PC-9 (cell line): ENCODE measurements at regions not wholly inside any gene's neighbourhood (a gene's known extent, or its start where the extent isn't known, plus 50 kb on each side); places are given as distances from the start of the nearest gene placed in this dataset.
"Not testable (repeated sequence)": the region's sequence is repeated elsewhere in the genome, so short reads cannot be mapped to it uniquely, and the experiment has no call there.

Experiments
- BruUV-seq: library from RNA; stranded (reverse); fragments of 400-500 nt; replicated peaks from 2 replicates; lab custom pipeline; 2021; lab: Mats Ljungman, UMichigan
- CTCF ChIA-PET: fragments of 300-600 bp; sonication (Branson Sonifier 250); formaldehyde crosslinking; loops from one replicate; lab custom pipeline; 2022; ENCODE audit warnings: antibody characterized with exemption; lab: Charles Lee
- POLR2A ChIA-PET: fragments of 300-600 bp; sonication (Branson Sonifier 250); formaldehyde crosslinking; loops from one replicate; lab custom pipeline; 2022; ENCODE audit warnings: antibody characterized with exemption; ENCODE audit not compliant: unreplicated experiment; lab: Charles Lee
- DNase-seq, 2 experiments: peaks; one replicate each; pipeline versions ENCODE4 v3.0.0 to v3.0.0-alpha.2; 2015 to 2022; ENCODE audit warnings: mixed read lengths in 1 of 2
- H2AFZ ChIP-seq: fragments of 200-600 bp; sonication (generic); 2 replicates; pipeline ENCODE4 v1.8.1; 2017; ENCODE audit warnings: antibody characterized with exemption
- H3F3A ChIP-seq: fragments of 200-600 bp; sonication (generic); 2 replicates; pipeline ENCODE4 v1.8.1; 2017; ENCODE audit warnings: antibody characterized with exemption, mild to moderate bottlenecking, low read depth; ENCODE audit not compliant: insufficient read depth
- H3K27ac ChIP-seq: fragments of 200-600 bp; sonication (generic); 2 replicates; pipeline ENCODE4 v1.6.1; 2016; ENCODE audit warnings: mixed run types
- H3K27me3 ChIP-seq: fragments of 200-600 bp; sonication (generic); 2 replicates; pipeline ENCODE4 v1.6.1; 2016; ENCODE audit warnings: low read depth, mixed run types; ENCODE audit not compliant: insufficient read depth
- H3K36me3 ChIP-seq: fragments of 200-600 bp; sonication (generic); 2 replicates; pipeline ENCODE4 v1.6.1; 2016; ENCODE audit warnings: low read depth, mixed run types
- H3K4me1 ChIP-seq: fragments of 200-600 bp; sonication (generic); replicated peaks from 2 replicates; pipeline ENCODE4 v1.6.1; 2016; ENCODE audit warnings: mixed run types; ENCODE audit not compliant: insufficient read depth
- H3K4me2 ChIP-seq: fragments of 200-600 bp; sonication (generic); 2 replicates; pipeline ENCODE4 v1.6.1; 2017; ENCODE audit warnings: mixed run types
- H3K4me3 ChIP-seq: fragments of 200-600 bp; sonication (generic); 2 replicates; pipeline ENCODE4 v1.6.1; 2016; ENCODE audit warnings: mixed run types
- H3K79me2 ChIP-seq: fragments of 200-600 bp; sonication (generic); 2 replicates; pipeline ENCODE4 v1.6.1; 2017; ENCODE audit warnings: low read depth, mixed run types
- H3K9me2 ChIP-seq: fragments of 200-600 bp; sonication (generic); 2 replicates; pipeline ENCODE4 v1.8.1; 2017; ENCODE audit warnings: mild to moderate bottlenecking; ENCODE audit not compliant: insufficient read depth
- H3K9me3 ChIP-seq: fragments of 200-600 bp; sonication (generic); 2 replicates; pipeline ENCODE4 v1.8.1; 2016; ENCODE audit warnings: low read depth; ENCODE audit not compliant: insufficient read depth
- H4K20me1 ChIP-seq: fragments of 200-600 bp; sonication (generic); 2 replicates; pipeline ENCODE4 v1.8.1; 2017; ENCODE audit not compliant: insufficient read depth
- CTCF ChIP-seq: fragments of 200-600 bp; sonication (generic); conservative IDR thresholded peaks from 2 replicates; pipeline ENCODE4 v1.6.1; 2017; ENCODE audit warnings: mixed run types, antibody characterized with exemption, mild to moderate bottlenecking, moderate library complexity
- EZH2 ChIP-seq: fragments of 200-600 bp; sonication (generic); IDR thresholded peaks from 2 replicates; pipeline ENCODE4 v1.8.0; 2017; ENCODE audit warnings: antibody characterized with exemption, low read depth
- intact Hi-C: fragments of 100-400 bp; cut with micrococcal nuclease; formaldehyde crosslinking; loops from one replicate; pipeline ENCODE4 v1.10.0; 2022; ENCODE audit not compliant: unreplicated experiment

GRCh38 chr7:131152766-131153165, 174.9 kb upstream of the MKLN1 start:
- CTCF ChIA-PET = no interaction called here
- no peak overlapping the region for H2AFZ ChIP-seq
- H3K9me2 ChIP-seq = no peaks in the 10 kb centered on the region
- POLR2A ChIA-PET = interaction anchor here (0.6 kb wide), 2 partner anchors 10 to 134 kb away, joined by 3 read pairs; no protein-coding TSS in a partner anchor
- H3K36me3 ChIP-seq = no peaks in the 10 kb centered on the region
- intact Hi-C loops = no loop called here
- peaks cover 6% of the 10 kb centered on the region for H3K4me1 ChIP-seq
- BruUV-seq = no TSS peak
- H4K20me1 ChIP-seq = no peaks in the 10 kb centered on the region
- H3K9me3 ChIP-seq = no peaks in the 10 kb centered on the region
- H3K4me3 ChIP-seq = no peak overlapping the region
- no peak for DNase-seq
- no peak overlapping the region for H3K27ac ChIP-seq
- TF ChIP-seq CTCF (no peak), EZH2 (no peak)
- no peaks in the 10 kb centered on the region for H3K79me2 ChIP-seq
- no peaks in the 10 kb centered on the region for H3K27me3 ChIP-seq
- H3K4me2 ChIP-seq = no peak overlapping the region
- H3F3A ChIP-seq = no peaks in the 10 kb centered on the region; the same call in 1 of the 2 replicates

- DNase-seq = no peak
- Histone ChIP-seq H3K79me2 (no peaks in the 10 kb centered on the region), H3K27ac (no peak overlapping the region), H3K4me3 (no peak overlapping the region), H4K20me1 (no peaks in the 10 kb centered on the region), H3K9me3 (no peaks in the 10 kb centered on the region), H3K27me3 (no peaks in the 10 kb centered on the region), H3K4me2 (no peak overlapping the region), H3K36me3 (no peaks in the 10 kb centered on the region), H3K9me2 (no peaks in the 10 kb centered on the region), H3F3A (no peaks in the 10 kb centered on the region; the same call in 1 of the 2 replicates), H2AFZ (no peak overlapping the region), H3K4me1 (peaks cover 15% of the 10 kb centered on the region)
- ChIA-PET CTCF (interaction anchor here (1.0 kb wide), 1 partner anchor 9 kb away, joined by 3 read pairs; no protein-coding TSS in a partner anchor), POLR2A (no interaction called here)
- intact Hi-C loops = no loop called here
- no peak for TF ChIP-seq CTCF
- TF ChIP-seq EZH2 = no peak
- no TSS peak for BruUV-seq
Measured at GRCh38 chr7:131154380-131154779, 173.3 kb upstream of the MKLN1 start.

- no peak for DNase-seq
Measured at GRCh38 chr7:131157530-131158243, 170.0 kb upstream of the MKLN1 start.

GRCh38 chr7:131158244-131158636, 169.4 kb upstream of the MKLN1 start:
- H3K27ac ChIP-seq, H3K79me2 ChIP-seq, H4K20me1 ChIP-seq, H3K27me3 ChIP-seq, H3K4me3 ChIP-seq, DNase-seq, H3K9me2 ChIP-seq, CTCF ChIA-PET, intact Hi-C loops, POLR2A ChIA-PET, H2AFZ ChIP-seq, H3K36me3 ChIP-seq, H3K4me2 ChIP-seq, H3F3A ChIP-seq, BruUV-seq, H3K9me3 ChIP-seq: not testable (repeated sequence)
- peaks cover 27% of the 10 kb centered on the region for H3K4me1 ChIP-seq

More at GRCh38 chr7:131157530-131158243, 170.0 kb upstream of the MKLN1 start:
- ChIA-PET POLR2A (no interaction called here), CTCF (no interaction called here)
- no peaks in the 10 kb centered on the region for H3K9me3 ChIP-seq
- no peaks in the 10 kb centered on the region for H4K20me1 ChIP-seq
- no peak overlapping the region for H3K4me3 ChIP-seq
- TF ChIP-seq CTCF (no peak), EZH2 (no peak)
- H2AFZ ChIP-seq = no peak overlapping the region
- no peaks in the 10 kb centered on the region for H3K36me3 ChIP-seq
- BruUV-seq = no TSS peak
- 0 out of 2 replicates have a peak, but pooled peaks cover 2% of the 10 kb centered on the region for H3K9me2 ChIP-seq
- peaks cover 22% of the 10 kb centered on the region for H3K4me1 ChIP-seq
- peaks cover 3% of the 10 kb centered on the region; the same call in 1 of the 2 replicates for H3F3A ChIP-seq
- H3K4me2 ChIP-seq = no peak overlapping the region
- H3K27me3 ChIP-seq = no peaks in the 10 kb centered on the region
- intact Hi-C loops = no loop called here
- H3K79me2 ChIP-seq = no peaks in the 10 kb centered on the region
- H3K27ac ChIP-seq = no peak overlapping the region
